Gastroesophageal sphincter (tissue), 4 donors: ENCODE measurements at regions not wholly inside any gene's neighbourhood (a gene's known extent, or its start where the extent isn't known, plus 50 kb on each side); places are given as distances from the start of the nearest gene placed in this dataset.
"Not testable (repeated sequence)": the region's sequence is repeated elsewhere in the genome, so short reads cannot be mapped to it uniquely, and the experiment has no call there.

Experiments used
- ATAC-seq: fragments of 150-250 bp; one replicate; pipeline ENCODE4 v1.9.1; 2016; ENCODE audit warnings: mild to moderate bottlenecking, moderate library complexity
- H3K27ac ChIP-seq, 4 donors: fragments of 200-600 bp; sonication (generic) in 3 of 4; 1 replicate in 3 of 4; 2 replicates in 1 of 4; pipeline ENCODE4 v1.5.1; 2016 to 2019
- H3K27me3 ChIP-seq: fragments of 200-600 bp; sonication (generic); one replicate; pipeline ENCODE4 v1.5.1; 2019
- H3K36me3 ChIP-seq, 2 donors: fragments of 200-600 bp; sonication (generic); one replicate each; pipeline ENCODE4 v1.5.1; 2019; ENCODE audit warnings: control low read depth in 1 of 2
- H3K4me1 ChIP-seq, 3 donors: fragments of 200-600 bp; sonication (generic); 1 replicate in 2 of 3; 2 replicates in 1 of 3; pipeline ENCODE4 v1.5.1; 2016 to 2019; ENCODE audit warnings: control low read depth in 2 of 3
- H3K4me3 ChIP-seq, 2 donors: fragments of 200-600 bp; sonication (generic); one replicate each; pipeline ENCODE4 v1.5.1; 2019; ENCODE audit warnings: mild to moderate bottlenecking in 1 of 2, moderate library complexity in 1 of 2
- H3K9me3 ChIP-seq, 3 donors: fragments of 200-600 bp; sonication (generic); one replicate each; pipeline ENCODE4 v1.5.1; 2017 to 2019; ENCODE audit warnings: control low read depth in 2 of 3
- EP300 ChIP-seq: sonication (generic); formaldehyde crosslinking; IDR thresholded peaks from one replicate; pipeline ENCODE4 v1.6.1; 2017; ENCODE audit warnings: antibody characterized with exemption, mild to moderate bottlenecking
- POLR2A ChIP-seq, 2 donors: fragments of 450-650 bp; IDR thresholded peaks; one replicate each; pipeline ENCODE4 v1.6.1; 2017; ENCODE audit warnings: antibody characterized with exemption in 2 of 2, mild to moderate bottlenecking in 2 of 2, moderate library complexity in 1 of 2
- POLR2AphosphoS5 ChIP-seq: sonication (generic); formaldehyde crosslinking; IDR thresholded peaks from one replicate; pipeline ENCODE4 v1.6.1; 2017; ENCODE audit warnings: antibody characterized with exemption
- WGBS, 2 donors: methylation state at CpG; one replicate each; pipeline ENCODE4 v1.1.5; 2018; ENCODE audit warnings: low coverage in 1 of 2; 5-methylcytosine and 5-hydroxymethylcytosine counted together
- TF ChIP-seq, protein P1 (sequence below), 4 experiments: fragments of 200-600 bp in 2 of 4; fragments of 450-650 bp in 2 of 4; sonication (generic) in 1 of 4; IDR thresholded peaks; one replicate each; pipeline ENCODE4 v1.5.1; 2017 to 2019; ENCODE audit warnings: antibody characterized with exemption in 4 of 4, mild to moderate bottlenecking in 2 of 4, moderate library complexity in 2 of 4

DNA sequence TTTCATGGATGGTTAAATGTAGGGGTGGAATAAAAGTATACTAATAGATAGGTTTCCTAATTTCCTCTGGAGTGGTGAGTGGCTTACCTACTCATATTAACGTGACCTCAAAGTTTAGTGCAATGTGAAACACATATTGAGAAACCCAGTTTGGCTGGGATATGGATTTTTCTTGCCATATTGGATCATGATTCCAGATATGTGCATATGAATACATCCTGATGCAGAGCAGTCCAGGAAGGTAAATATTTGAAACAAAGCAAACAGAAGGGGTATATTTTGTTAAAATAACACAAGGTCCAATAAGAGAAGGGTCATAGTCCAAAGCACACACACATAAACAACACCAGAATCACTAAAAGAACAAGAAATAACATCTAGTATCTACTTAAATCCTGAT lies 608.1 kb downstream of the PKHD1 start:
- no peak for ATAC-seq
- Histone ChIP-seq H3K4me3 (no peak overlapping the region), H3K27ac (no peak overlapping the region), H3K27me3 (no peaks in the 10 kb centered on the region), H3K4me1 (no peaks in the 10 kb centered on the region), H3K36me3 (no peaks in the 10 kb centered on the region), H3K9me3 (no peaks in the 10 kb centered on the region)
- WGBS, 2 donors, result 80 to 86% methylated on average over 1 of the region's 1 CpG
- TF ChIP-seq POLR2A (IDR thresholded peaks at IDR 0.05) (no peak), POLR2AphosphoS5 (no peak), EP300 (no peak)

DNA sequence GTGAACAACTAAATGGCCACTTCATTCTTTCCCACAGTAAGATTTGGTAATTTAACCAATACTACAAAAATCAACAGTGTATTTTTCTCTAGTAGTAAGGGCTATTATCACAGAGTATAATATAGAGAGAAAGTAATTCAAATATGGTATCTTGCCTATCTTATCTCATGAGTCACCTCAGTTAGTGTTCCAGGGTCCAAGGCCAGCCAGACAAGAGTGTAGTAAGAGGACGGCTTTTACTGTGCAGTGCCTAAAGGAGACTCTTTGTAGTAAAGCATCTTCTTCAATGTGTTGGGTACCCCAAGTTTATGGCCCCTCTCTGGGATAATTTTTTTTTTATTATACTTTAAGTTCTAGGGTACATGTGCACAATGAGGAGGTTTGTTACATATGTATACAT lies 607.4 kb downstream of the PKHD1 start:
- no peak overlapping the region for H3K27ac ChIP-seq
- H3K4me1 ChIP-seq, result no peaks in the 10 kb centered on the region
- H3K36me3 ChIP-seq, result no peaks in the 10 kb centered on the region
- H3K9me3 ChIP-seq, result no peaks in the 10 kb centered on the region
- H3K4me3 ChIP-seq, result no peak overlapping the region
- ATAC-seq, result no peak
- 93 to 100% methylated on average over 1 of the region's 1 CpG for WGBS, 2 donors
- no peak for TF ChIP-seq POLR2A (IDR thresholded peaks at IDR 0.05)
- no peak for TF ChIP-seq POLR2AphosphoS5
- no peak for TF ChIP-seq EP300
- TF ChIP-seq, protein P1, sequence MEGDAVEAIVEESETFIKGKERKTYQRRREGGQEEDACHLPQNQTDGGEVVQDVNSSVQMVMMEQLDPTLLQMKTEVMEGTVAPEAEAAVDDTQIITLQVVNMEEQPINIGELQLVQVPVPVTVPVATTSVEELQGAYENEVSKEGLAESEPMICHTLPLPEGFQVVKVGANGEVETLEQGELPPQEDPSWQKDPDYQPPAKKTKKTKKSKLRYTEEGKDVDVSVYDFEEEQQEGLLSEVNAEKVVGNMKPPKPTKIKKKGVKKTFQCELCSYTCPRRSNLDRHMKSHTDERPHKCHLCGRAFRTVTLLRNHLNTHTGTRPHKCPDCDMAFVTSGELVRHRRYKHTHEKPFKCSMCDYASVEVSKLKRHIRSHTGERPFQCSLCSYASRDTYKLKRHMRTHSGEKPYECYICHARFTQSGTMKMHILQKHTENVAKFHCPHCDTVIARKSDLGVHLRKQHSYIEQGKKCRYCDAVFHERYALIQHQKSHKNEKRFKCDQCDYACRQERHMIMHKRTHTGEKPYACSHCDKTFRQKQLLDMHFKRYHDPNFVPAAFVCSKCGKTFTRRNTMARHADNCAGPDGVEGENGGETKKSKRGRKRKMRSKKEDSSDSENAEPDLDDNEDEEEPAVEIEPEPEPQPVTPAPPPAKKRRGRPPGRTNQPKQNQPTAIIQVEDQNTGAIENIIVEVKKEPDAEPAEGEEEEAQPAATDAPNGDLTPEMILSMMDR (IDR thresholded peaks at IDR 0.05), result no peak
- no peaks in the 10 kb centered on the region for H3K27me3 ChIP-seq

DNA sequence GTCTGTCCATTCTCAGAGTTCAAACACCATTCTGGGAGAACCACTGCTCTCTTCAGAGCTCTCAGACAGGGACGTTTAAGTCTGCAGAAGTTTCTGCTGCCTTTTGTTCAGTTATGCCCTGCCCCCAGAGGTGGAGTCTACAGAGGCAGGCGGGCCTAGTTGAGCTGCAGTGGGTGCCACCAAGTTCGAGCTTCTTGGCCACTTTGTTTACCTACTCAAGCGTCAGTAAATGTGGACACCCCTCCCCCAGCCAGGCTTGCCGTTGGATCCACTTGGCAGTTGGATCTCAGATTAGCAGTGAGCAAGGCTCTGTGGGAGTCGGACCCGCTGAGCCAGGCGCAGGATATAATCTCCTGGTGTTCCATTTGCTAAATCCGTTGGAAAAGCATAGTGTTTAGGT lies 601.5 kb downstream of the PKHD1 start:
- not testable (repeated sequence) for ATAC-seq, H3K27ac ChIP-seq, H3K9me3 ChIP-seq, H3K27me3 ChIP-seq, H3K36me3 ChIP-seq, H3K4me1 ChIP-seq, H3K4me3 ChIP-seq
- no CpG with 5 or more reads among the region's 9 CpGs for WGBS, 2 donors

DNA sequence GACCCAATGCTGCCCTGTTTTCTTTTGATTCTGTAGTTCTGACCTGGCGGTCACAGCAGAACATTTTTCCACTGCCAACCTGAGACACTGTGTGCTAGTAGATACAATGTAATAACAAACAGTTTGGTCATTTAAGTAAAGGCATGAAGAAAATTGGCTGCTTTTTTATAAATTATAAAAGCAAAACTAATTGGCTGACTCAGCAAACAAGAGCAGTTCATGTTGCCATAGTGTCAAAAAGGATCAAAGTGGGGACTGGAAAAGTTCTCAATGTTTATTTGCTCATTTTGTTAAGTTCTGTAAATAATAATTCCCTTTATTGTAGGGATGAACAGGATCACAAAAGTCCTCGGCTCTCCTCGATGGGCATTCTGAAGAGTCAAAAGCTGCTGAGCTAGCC lies 599.5 kb downstream of the PKHD1 start:
- TF ChIP-seq POLR2A (IDR thresholded peaks at IDR 0.05), result no peak
- no peak for TF ChIP-seq EP300
- TF ChIP-seq POLR2AphosphoS5, result no peak
- H3K27ac ChIP-seq, result no peak overlapping the region
- H3K27me3 ChIP-seq, result no peaks in the 10 kb centered on the region
- no peaks in the 10 kb centered on the region for H3K36me3 ChIP-seq
- H3K4me3 ChIP-seq, result no peak overlapping the region
- no peaks in the 10 kb centered on the region for H3K4me1 ChIP-seq
- 44 to 46% methylated on average over 3 of the region's 3 CpGs for WGBS, 2 donors
- H3K9me3 ChIP-seq, result peaks cover 0 to 8% (median 0%) of the 10 kb centered on the region in 3 donors
- no peak for ATAC-seq

DNA sequence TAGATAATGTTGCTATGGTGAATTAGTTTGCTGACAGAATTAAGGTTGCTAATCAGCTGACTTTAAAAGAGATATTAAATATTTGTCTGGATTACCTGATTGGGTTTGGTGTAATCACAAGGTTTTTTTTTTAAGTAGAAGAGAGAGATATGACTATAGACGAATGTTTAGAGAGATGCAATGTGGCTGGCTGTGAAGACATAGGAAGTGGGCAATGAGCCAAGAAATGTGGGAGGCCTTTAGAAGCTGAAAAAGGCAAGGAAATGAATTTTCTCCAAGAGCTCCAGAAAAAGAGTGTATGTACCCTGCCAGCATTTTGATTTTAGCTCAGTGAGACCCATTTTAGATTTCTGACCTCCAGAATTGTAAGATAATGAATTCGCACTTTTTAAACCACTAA lies 598.3 kb downstream of the PKHD1 start:
- no peak overlapping the region for H3K4me3 ChIP-seq
- no peak overlapping the region for H3K27ac ChIP-seq
- TF ChIP-seq POLR2A (IDR thresholded peaks at IDR 0.05) (no peak), EP300 (no peak), POLR2AphosphoS5 (no peak)
- TF ChIP-seq, protein P1 (IDR thresholded peaks at IDR 0.05), result no peak
- WGBS, 2 donors, result 27 to 38% methylated on average over 2 of the region's 2 CpGs
- peaks cover 0 to 8% (median 0%) of the 10 kb centered on the region in 3 donors for H3K9me3 ChIP-seq
- ATAC-seq, result no peak
- H3K4me1 ChIP-seq, result no peaks in the 10 kb centered on the region
- H3K36me3 ChIP-seq, result no peaks in the 10 kb centered on the region
- H3K27me3 ChIP-seq, result no peaks in the 10 kb centered on the region

DNA sequence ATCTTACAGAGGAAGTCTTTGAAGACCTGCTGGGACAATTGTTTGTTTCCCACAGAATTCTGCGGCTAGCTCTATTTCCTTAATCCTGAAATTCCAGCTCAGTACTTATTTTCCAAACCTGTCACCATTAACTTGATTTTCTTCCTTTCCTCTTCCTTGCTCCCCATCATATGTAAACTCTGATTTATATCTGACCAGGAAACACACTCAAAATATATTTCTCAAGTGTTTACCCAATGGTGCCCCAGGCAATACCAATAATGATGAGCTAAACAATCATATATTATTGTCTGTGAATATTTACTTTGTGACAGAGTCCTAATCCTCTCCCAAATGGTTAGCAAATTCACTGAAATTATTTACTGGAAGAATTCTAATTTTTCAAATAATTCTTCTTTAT lies 597.3 kb downstream of the PKHD1 start:
- no peak for ATAC-seq
- Histone ChIP-seq H3K4me1 (no peaks in the 10 kb centered on the region), H3K4me3 (no peak overlapping the region), H3K27ac (no peak overlapping the region), H3K9me3 (peaks cover 0 to 8% (median 0%) of the 10 kb centered on the region in 3 donors), H3K27me3 (no peaks in the 10 kb centered on the region), H3K36me3 (no peaks in the 10 kb centered on the region)
- TF ChIP-seq POLR2A (IDR thresholded peaks at IDR 0.05) (no peak), POLR2AphosphoS5 (no peak), EP300 (no peak)
- TF ChIP-seq, protein P1 (IDR thresholded peaks at IDR 0.05), result no peak
- 33 to 50% methylated on average over 1 of the region's 1 CpG for WGBS, 2 donors
